Gastrocnemius medialis (tissue), 4 donors: ENCODE measurements at regions not wholly inside any gene's neighbourhood (a gene's known extent, or its start where the extent isn't known, plus 50 kb on each side); places are given as distances from the start of the nearest gene placed in this dataset.

Source experiments
- ATAC-seq, 2 donors: fragments of 150-250 bp; one replicate each; pipeline ENCODE4 v1.9.1; 2016
- DNase-seq, 2 donors: peaks; one replicate each; pipeline ENCODE4 v3.0.0-alpha.2; 2019
- H3K27ac ChIP-seq, 4 donors: fragments of 200-600 bp; sonication (generic); 1 replicate in 1 of 4; 2 replicates in 3 of 4; pipeline ENCODE4 v1.5.1; 2016 to 2018; ENCODE audit warnings: mild to moderate bottlenecking in 2 of 4, moderate library complexity in 1 of 4
- H3K27me3 ChIP-seq, 3 donors: fragments of 200-600 bp; sonication (generic) in 2 of 3; 1 replicate in 1 of 3; 2 replicates in 2 of 3; pipeline versions ENCODE4 v1.5.1 to v1.6.0; 2016 to 2019; ENCODE audit warnings: mild to moderate bottlenecking in 1 of 3, moderate library complexity in 1 of 3
- H3K36me3 ChIP-seq, 2 donors: fragments of 200-600 bp; sonication (generic) in 1 of 2; one replicate each; pipeline ENCODE4 v1.5.1; 2017 to 2018
- H3K4me1 ChIP-seq, 2 donors: fragments of 200-600 bp; sonication (generic) in 1 of 2; one replicate each; pipeline ENCODE4 v1.5.1; 2016 to 2017; ENCODE audit warnings: mild to moderate bottlenecking in 2 of 2
- H3K4me3 ChIP-seq, 4 donors: fragments of 200-600 bp; sonication (generic) in 3 of 4; 1 replicate in 1 of 4; 2 replicates in 3 of 4; pipeline ENCODE4 v1.5.1; 2016 to 2019; ENCODE audit warnings: mild to moderate bottlenecking in 2 of 4
- H3K9me3 ChIP-seq, 3 donors: fragments of 200-600 bp; sonication (generic) in 2 of 3; 1 replicate in 1 of 3; 2 replicates in 2 of 3; pipeline ENCODE4 v1.5.1; 2016 to 2019
- POLR2A ChIP-seq, 2 donors: fragments of 450-650 bp; IDR thresholded peaks; one replicate each; pipeline ENCODE4 v1.6.1; 2017; ENCODE audit warnings: antibody characterized with exemption in 2 of 2, mild to moderate bottlenecking in 2 of 2, moderate library complexity in 2 of 2
- in situ Hi-C, 4 donors: fragments of 200-750 bp; cut with MboI; loops; one replicate each; pipeline versions ENCODE4 v1.15.0 to v1.8.0; 2017; ENCODE audit warnings: low sequenced_read_pairs in 4 of 4
- intact Hi-C: fragments of 100-400 bp; cut with DNase I; formaldehyde crosslinking; loops from one replicate; pipeline ENCODE4 v1.15.1; 2023; ENCODE audit warnings: low total_unique reads
- TF ChIP-seq, protein P1 (sequence below), 5 experiments: fragments of 450-650 bp in 3 of 5; fragments of 200-600 bp in 2 of 5; sonication (generic) in 2 of 5; IDR thresholded peaks in 4 of 5; conservative IDR thresholded peaks in 1 of 5; 1 replicate in 4 of 5; 2 replicates in 1 of 5; pipeline ENCODE4 v1.5.1; 2016 to 2019; ENCODE audit warnings: antibody characterized with exemption in 5 of 5, mild to moderate bottlenecking in 3 of 5, moderate library complexity in 3 of 5

DNA sequence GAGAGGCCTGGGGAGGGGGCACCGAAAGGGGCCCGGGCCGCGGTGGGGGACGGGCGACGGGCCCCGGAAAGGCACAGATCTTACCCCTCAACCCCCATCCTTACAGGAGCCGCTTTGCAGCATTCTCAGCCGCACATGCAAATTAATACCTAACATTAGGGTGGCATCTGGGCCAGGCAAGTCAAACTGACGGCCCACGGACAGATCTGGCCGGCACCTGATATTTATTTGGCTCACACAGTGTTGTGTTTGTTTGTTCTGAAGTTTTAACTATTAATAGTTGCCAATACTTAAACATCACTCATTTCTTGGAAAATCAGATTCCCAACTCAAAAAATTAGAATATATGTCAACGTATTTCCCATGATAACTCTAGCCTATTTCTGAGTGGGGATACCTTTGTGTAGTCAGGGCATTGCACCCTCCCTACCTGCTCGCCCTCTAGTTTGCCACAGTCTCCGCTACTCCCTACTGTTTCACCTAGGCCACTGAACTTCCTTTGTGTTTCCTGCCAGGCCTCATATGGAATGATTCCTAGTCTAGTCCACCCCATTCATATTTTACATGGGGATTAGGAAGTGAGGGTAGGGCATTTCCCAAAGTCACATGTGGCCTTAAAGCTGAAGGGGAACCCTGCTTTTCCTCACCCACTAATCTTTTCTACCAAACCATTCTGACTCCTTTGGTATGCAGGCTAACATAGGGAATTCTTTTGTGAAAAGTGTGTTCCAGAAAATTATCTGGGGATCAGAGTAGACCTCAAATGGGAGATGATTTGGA lies 71.9 kb upstream of the LARP1 start:
- H3K4me3 ChIP-seq = peak overlapping the region; percentile 64 to 71 (median 68)
- peaks cover 15 to 34% of the 10 kb centered on the region in 2 donors for H3K4me1 ChIP-seq
- ATAC-seq (peak; percentile 32 to 42), DNase-seq (no peak)
- H3K36me3 ChIP-seq = no peaks in the 10 kb centered on the region
- H3K27ac ChIP-seq = peak overlapping the region; percentile 92 to 95 (median 95)
- H3K27me3 ChIP-seq = no peaks in the 10 kb centered on the region
- intact Hi-C loops (loop anchor here (2.0 kb wide), 1 partner anchor 32 kb away; no protein-coding TSS in a partner anchor), in situ Hi-C loops (loop anchor here in 1 of 4 donors (10.0 kb wide), 1 partner anchor 72 kb away; the partner anchor contains the start of gene LARP1)
- TF ChIP-seq, protein P1, sequence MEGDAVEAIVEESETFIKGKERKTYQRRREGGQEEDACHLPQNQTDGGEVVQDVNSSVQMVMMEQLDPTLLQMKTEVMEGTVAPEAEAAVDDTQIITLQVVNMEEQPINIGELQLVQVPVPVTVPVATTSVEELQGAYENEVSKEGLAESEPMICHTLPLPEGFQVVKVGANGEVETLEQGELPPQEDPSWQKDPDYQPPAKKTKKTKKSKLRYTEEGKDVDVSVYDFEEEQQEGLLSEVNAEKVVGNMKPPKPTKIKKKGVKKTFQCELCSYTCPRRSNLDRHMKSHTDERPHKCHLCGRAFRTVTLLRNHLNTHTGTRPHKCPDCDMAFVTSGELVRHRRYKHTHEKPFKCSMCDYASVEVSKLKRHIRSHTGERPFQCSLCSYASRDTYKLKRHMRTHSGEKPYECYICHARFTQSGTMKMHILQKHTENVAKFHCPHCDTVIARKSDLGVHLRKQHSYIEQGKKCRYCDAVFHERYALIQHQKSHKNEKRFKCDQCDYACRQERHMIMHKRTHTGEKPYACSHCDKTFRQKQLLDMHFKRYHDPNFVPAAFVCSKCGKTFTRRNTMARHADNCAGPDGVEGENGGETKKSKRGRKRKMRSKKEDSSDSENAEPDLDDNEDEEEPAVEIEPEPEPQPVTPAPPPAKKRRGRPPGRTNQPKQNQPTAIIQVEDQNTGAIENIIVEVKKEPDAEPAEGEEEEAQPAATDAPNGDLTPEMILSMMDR (IDR thresholded peaks at IDR 0.05 in 4 of 5, conservative IDR thresholded peaks at IDR 0.05 in 1 of 5) = no peak
- no peak for TF ChIP-seq POLR2A (IDR thresholded peaks at IDR 0.05)
- H3K9me3 ChIP-seq = no peaks in the 10 kb centered on the region

GRCh38 chr5:154679501-154679900 lies 75.7 kb upstream of the LARP1 start:
- intact Hi-C loops = no loop called here
- no peaks in the 10 kb centered on the region for H3K27me3 ChIP-seq
- ATAC-seq (no peak), DNase-seq (no peak)
- no peaks in the 10 kb centered on the region for H3K9me3 ChIP-seq
- peak overlapping the region in 2 of 4 donors; percentile 37 to 95 for H3K27ac ChIP-seq
- in situ Hi-C loops = no loop called here
- H3K36me3 ChIP-seq = no peaks in the 10 kb centered on the region
- peaks cover 17 to 23% of the 10 kb centered on the region in 2 donors for H3K4me1 ChIP-seq
- TF ChIP-seq POLR2A (IDR thresholded peaks at IDR 0.05) = no peak
- TF ChIP-seq, protein P1 (IDR thresholded peaks at IDR 0.05 in 4 of 5, conservative IDR thresholded peaks at IDR 0.05 in 1 of 5) = no peak
- H3K4me3 ChIP-seq = no peak overlapping the region

GRCh38 chr5:154677921-154678320 lies 77.3 kb upstream of the LARP1 start:
- DNase-seq (peak in 1 of 2 donors; percentile 45), ATAC-seq (peak; percentile 83 to 85)
- no peaks in the 10 kb centered on the region for H3K27me3 ChIP-seq
- peak overlapping the region; percentile 78 to 87 (median 83) for H3K27ac ChIP-seq
- TF ChIP-seq, protein P1 (IDR thresholded peaks at IDR 0.05 in 4 of 5, conservative IDR thresholded peaks at IDR 0.05 in 1 of 5) = no peak
- TF ChIP-seq POLR2A (IDR thresholded peaks at IDR 0.05) = no peak
- no peaks in the 10 kb centered on the region for H3K36me3 ChIP-seq
- intact Hi-C loops (no loop called here), in situ Hi-C loops (no loop called here)
- H3K4me3 ChIP-seq = no peak overlapping the region
- no peaks in the 10 kb centered on the region for H3K9me3 ChIP-seq
- peaks cover 6 to 8% of the 10 kb centered on the region in 2 donors for H3K4me1 ChIP-seq

GRCh38 chr5:154676508-154676907 lies 78.7 kb upstream of the LARP1 start:
- H3K27ac ChIP-seq = no peak overlapping the region
- in situ Hi-C loops = no loop called here
- ATAC-seq (no peak), DNase-seq (no peak)
- H3K36me3 ChIP-seq = no peaks in the 10 kb centered on the region
- no peaks in the 10 kb centered on the region for H3K9me3 ChIP-seq
- no peak overlapping the region for H3K4me3 ChIP-seq
- H3K27me3 ChIP-seq = no peaks in the 10 kb centered on the region
- peaks cover 5 to 8% of the 10 kb centered on the region in 2 donors for H3K4me1 ChIP-seq
- intact Hi-C loops = no loop called here
- TF ChIP-seq, protein P1 (IDR thresholded peaks at IDR 0.05 in 4 of 5, conservative IDR thresholded peaks at IDR 0.05 in 1 of 5) = no peak
- no peak for TF ChIP-seq POLR2A (IDR thresholded peaks at IDR 0.05)
